Tibial nerve (tissue), 4 donors: ENCODE measurements at regions not wholly inside any gene's neighbourhood (a gene's known extent, or its start where the extent isn't known, plus 50 kb on each side); places are given as distances from the start of the nearest gene placed in this dataset.

Experiments used
- DNase-seq, 2 donors: peaks; one replicate each; pipeline ENCODE4 v3.0.0-alpha.2; 2019; ENCODE audit warnings: low spot score in 2 of 2
- H3K27ac ChIP-seq, 4 donors: fragments of 200-600 bp; sonication (generic) in 3 of 4; one replicate each; pipeline ENCODE4 v1.5.1; 2017 to 2019; ENCODE audit warnings: mild to moderate bottlenecking in 1 of 4
- H3K27me3 ChIP-seq, 2 donors: fragments of 200-600 bp; sonication (generic) in 1 of 2; one replicate each; pipeline versions ENCODE4 v1.5.1 to v1.6.0; 2017 to 2019
- H3K36me3 ChIP-seq, 3 donors: fragments of 200-600 bp; sonication (generic); one replicate each; pipeline ENCODE4 v1.5.1; 2018 to 2019
- H3K4me1 ChIP-seq, 4 donors: fragments of 200-600 bp; sonication (generic) in 3 of 4; one replicate each; pipeline ENCODE4 v1.5.1; 2017 to 2019
- H3K4me3 ChIP-seq, 4 donors: fragments of 200-600 bp; sonication (generic) in 3 of 4; one replicate each; pipeline ENCODE4 v1.5.1; 2017 to 2019; ENCODE audit warnings: mild to moderate bottlenecking in 1 of 4, moderate library complexity in 1 of 4
- H3K9me3 ChIP-seq, 4 donors: fragments of 200-600 bp; sonication (generic) in 3 of 4; one replicate each; pipeline ENCODE4 v1.5.1; 2017 to 2019
- EP300 ChIP-seq, 2 donors: sonication (generic); formaldehyde crosslinking; IDR thresholded peaks; one replicate each; pipeline ENCODE4 v1.6.1; 2017; ENCODE audit warnings: antibody characterized with exemption in 2 of 2, mild to moderate bottlenecking in 1 of 2
- POLR2A ChIP-seq, 2 donors: fragments of 450-650 bp; IDR thresholded peaks; one replicate each; pipeline ENCODE4 v1.6.1; 2017; ENCODE audit warnings: antibody characterized with exemption in 2 of 2, mild to moderate bottlenecking in 2 of 2, moderate library complexity in 2 of 2
- WGBS, 2 donors: methylation state at CpG; one replicate each; pipeline ENCODE4 v1.1.5; 2018; 5-methylcytosine and 5-hydroxymethylcytosine counted together
- TF ChIP-seq, protein P1 (sequence below), 5 experiments: fragments of 200-600 bp in 3 of 5; fragments of 450-650 bp in 2 of 5; sonication (generic) in 3 of 5; IDR thresholded peaks; one replicate each; pipeline ENCODE4 v1.5.1; 2016 to 2019; ENCODE audit warnings: antibody characterized with exemption in 5 of 5, mild to moderate bottlenecking in 3 of 5, moderate library complexity in 2 of 5

DNA sequence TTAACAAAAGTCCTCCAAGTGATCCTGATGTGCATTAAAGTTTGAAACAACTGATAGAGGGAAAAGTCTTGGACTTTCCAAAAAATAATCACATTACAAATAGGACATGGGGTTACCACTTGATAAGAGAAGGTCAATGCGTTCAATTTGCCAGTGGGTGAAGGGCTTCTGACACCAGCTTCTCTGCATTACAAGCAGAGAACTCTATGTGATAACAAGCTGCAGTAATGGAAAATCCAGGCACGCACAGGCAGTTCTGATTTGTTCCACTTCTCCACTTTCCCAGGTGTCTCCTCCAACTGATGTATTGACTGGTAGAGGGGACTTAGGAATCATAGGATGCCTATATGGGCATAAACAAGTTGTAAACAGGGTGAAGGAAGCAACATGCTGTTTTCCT, 234.0 kb upstream of the MGAT5 start:
- 73 to 74% methylated on average over 2 of the region's 2 CpGs for WGBS, 2 donors
- no peak for TF ChIP-seq POLR2A (IDR thresholded peaks at IDR 0.05)
- no peaks in the 10 kb centered on the region for H3K4me1 ChIP-seq
- H3K27ac ChIP-seq, result no peak overlapping the region
- DNase-seq, result no peak
- no peaks in the 10 kb centered on the region for H3K27me3 ChIP-seq
- no peaks in the 10 kb centered on the region for H3K36me3 ChIP-seq
- H3K4me3 ChIP-seq, result no peak overlapping the region
- no peaks in the 10 kb centered on the region for H3K9me3 ChIP-seq

DNA sequence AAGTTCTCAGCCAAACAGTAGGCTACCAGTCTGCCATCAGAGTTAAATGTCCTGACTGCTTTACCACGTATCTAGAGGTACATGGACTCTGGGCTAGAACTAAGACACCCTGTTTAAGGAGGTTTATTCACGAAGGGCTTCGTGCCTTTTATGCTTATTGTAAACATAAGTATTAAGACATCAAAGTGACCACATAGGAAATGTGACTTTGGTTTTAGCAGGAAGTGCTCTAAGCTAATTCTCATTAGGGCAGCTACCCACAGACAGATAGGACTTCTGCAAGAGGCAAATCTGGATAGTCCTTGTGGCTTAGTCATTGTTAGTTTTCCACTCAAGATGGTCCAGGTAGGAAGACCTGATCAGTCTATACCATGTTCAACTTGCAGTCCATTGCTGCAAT, 233.3 kb upstream of the MGAT5 start:
- DNase-seq, result no peak
- no peaks in the 10 kb centered on the region for H3K36me3 ChIP-seq
- no peak overlapping the region for H3K27ac ChIP-seq
- H3K27me3 ChIP-seq, result no peaks in the 10 kb centered on the region
- 64 to 71% methylated on average over 3 of the region's 3 CpGs for WGBS, 2 donors
- H3K9me3 ChIP-seq, result no peaks in the 10 kb centered on the region
- H3K4me1 ChIP-seq, result no peaks in the 10 kb centered on the region
- no peak overlapping the region for H3K4me3 ChIP-seq
- TF ChIP-seq, protein P1, sequence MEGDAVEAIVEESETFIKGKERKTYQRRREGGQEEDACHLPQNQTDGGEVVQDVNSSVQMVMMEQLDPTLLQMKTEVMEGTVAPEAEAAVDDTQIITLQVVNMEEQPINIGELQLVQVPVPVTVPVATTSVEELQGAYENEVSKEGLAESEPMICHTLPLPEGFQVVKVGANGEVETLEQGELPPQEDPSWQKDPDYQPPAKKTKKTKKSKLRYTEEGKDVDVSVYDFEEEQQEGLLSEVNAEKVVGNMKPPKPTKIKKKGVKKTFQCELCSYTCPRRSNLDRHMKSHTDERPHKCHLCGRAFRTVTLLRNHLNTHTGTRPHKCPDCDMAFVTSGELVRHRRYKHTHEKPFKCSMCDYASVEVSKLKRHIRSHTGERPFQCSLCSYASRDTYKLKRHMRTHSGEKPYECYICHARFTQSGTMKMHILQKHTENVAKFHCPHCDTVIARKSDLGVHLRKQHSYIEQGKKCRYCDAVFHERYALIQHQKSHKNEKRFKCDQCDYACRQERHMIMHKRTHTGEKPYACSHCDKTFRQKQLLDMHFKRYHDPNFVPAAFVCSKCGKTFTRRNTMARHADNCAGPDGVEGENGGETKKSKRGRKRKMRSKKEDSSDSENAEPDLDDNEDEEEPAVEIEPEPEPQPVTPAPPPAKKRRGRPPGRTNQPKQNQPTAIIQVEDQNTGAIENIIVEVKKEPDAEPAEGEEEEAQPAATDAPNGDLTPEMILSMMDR (IDR thresholded peaks at IDR 0.05), result no peak
- TF ChIP-seq EP300 (IDR thresholded peaks at IDR 0.05) (no peak), POLR2A (IDR thresholded peaks at IDR 0.05) (no peak)

DNA sequence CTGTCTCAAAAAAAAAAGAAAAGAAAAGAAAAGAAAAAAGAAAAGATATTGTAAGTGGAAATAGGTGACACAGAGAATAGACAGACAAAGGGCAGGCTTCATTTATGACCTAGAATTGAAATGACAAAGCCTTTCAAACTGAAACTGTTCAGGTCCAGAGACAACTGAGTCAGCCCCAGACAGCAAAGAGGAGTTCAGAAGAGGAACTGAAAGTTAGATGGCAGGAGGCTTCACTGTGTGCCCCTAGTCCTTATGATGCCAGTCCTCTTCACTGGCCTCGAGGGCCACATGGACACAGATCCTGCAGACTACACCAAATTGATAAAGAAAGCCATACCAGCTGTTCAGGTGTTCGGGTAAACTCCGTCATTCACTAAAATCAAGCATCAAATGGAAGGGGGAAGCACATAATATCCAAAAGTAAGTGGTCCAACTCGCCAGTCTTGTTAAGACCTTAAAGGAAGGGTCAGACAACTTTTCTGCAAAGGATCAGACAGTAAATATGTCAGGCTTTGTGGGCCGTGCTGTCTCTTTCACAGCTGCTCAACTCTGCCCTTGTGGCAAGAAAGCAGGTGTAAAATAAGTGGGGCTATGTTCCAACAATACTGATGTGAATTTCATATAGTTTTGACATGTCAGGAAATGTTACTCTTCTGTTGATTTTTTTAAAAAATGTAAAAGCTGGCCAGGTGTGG, 231.9 kb upstream of the MGAT5 start:
- DNase-seq, result no peak
- WGBS, 2 donors, result 76 to 85% methylated on average over 5 of the region's 5 CpGs

DNA sequence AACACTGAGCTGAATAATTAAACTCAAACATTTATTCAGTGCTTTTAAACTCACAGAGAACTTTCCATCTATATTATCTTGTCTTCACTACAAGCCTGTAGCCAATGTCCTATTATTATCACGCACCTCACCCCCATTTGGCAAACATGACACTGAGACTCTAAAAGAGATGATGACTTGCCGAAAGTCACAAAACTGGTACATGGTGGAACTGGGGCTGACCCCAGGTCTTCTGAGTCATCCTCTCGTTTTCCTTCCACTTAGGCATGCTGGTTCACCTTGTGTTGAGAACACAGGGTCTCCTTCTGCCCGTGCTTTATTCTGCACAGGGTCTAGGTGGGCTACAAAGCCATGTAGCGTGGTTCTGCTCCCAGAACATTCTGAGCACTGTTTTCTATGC, 230.0 kb upstream of the MGAT5 start:
- Histone ChIP-seq H3K4me3 (no peak overlapping the region), H3K9me3 (no peaks in the 10 kb centered on the region), H3K4me1 (peaks cover 0 to 10% (median 0%) of the 10 kb centered on the region in 4 donors), H3K27ac (no peak overlapping the region), H3K27me3 (peaks cover 0 to 8% of the 10 kb centered on the region in 2 donors), H3K36me3 (no peaks in the 10 kb centered on the region)
- TF ChIP-seq, protein P1 (IDR thresholded peaks at IDR 0.05), result no peak
- TF ChIP-seq POLR2A (IDR thresholded peaks at IDR 0.05) (no peak), EP300 (IDR thresholded peaks at IDR 0.05) (no peak)
- WGBS, 2 donors, result 83 to 87% methylated on average over 5 of the region's 5 CpGs
- no peak for DNase-seq

More for the DNA sequence above, 231.9 kb upstream of the MGAT5 start:
- no peaks in the 10 kb centered on the region for H3K36me3 ChIP-seq
- TF ChIP-seq POLR2A (IDR thresholded peaks at IDR 0.05) (no peak), EP300 (IDR thresholded peaks at IDR 0.05) (no peak)
- TF ChIP-seq, protein P1 (IDR thresholded peaks at IDR 0.05), result no peak
- H3K9me3 ChIP-seq, result no peaks in the 10 kb centered on the region
- H3K4me3 ChIP-seq, result no peak overlapping the region
- no peaks in the 10 kb centered on the region for H3K4me1 ChIP-seq
- no peaks in the 10 kb centered on the region for H3K27me3 ChIP-seq
- no peak overlapping the region for H3K27ac ChIP-seq

DNA sequence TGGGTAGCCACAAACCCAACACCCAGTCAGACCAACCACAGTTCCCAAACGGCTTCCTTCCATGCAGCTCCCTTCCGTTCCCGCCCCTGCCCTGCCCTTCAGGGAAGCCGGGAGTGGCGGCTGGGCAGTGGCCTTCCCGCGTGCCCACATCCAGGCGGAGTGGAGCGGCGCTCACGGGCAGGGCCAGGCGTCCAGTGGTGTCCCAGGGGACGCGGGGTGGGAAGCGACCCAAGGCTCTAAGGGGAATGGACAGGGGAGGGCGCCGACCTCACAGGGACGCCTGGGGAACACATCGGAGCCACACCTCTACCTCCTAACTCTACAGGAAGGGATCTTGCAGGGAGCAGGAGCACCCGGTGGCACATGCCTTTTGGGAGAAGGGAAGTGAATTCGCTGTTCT, 225.9 kb upstream of the MGAT5 start:
- WGBS, 2 donors, result 28 to 30% methylated on average over 9 to 21 of the region's 21 CpGs
- H3K36me3 ChIP-seq, result no peaks in the 10 kb centered on the region
- no peak for TF ChIP-seq EP300 (IDR thresholded peaks at IDR 0.05)
- TF ChIP-seq, protein P1 (IDR thresholded peaks at IDR 0.05), result no peak
- TF ChIP-seq POLR2A (IDR thresholded peaks at IDR 0.05), result no peak
- no peak for DNase-seq
- H3K27ac ChIP-seq, result no peak overlapping the region
- H3K4me3 ChIP-seq, result peak overlapping the region in 1 of 4 donors; percentile 29
- H3K4me1 ChIP-seq, result peaks cover 0 to 20% (median 0%) of the 10 kb centered on the region in 4 donors
- H3K27me3 ChIP-seq, result peaks cover 0 to 8% of the 10 kb centered on the region in 2 donors
- H3K9me3 ChIP-seq, result no peaks in the 10 kb centered on the region
